ENCODE measurements at regions not wholly inside any gene's neighbourhood (a gene's known extent, or its start where the extent isn't known, plus 50 kb on each side); places are given as distances from the start of the nearest gene placed in this dataset.

GRCh38 chr18:78893281-78894032, 86.2 kb upstream of the SALL3 start:
- H3K36me3 Mint-ChIP-seq (ENCODE audit: low read depth) = no peaks in the 10 kb centered on the region
- DNase-seq (no peak), ATAC-seq (no peak)
- ChIA-PET POLR2A (no interaction called here), CTCF (no interaction called here)
- H3K27me3 Mint-ChIP-seq (ENCODE audit: low read depth) = no peaks in the 10 kb centered on the region
- H3K9me3 Mint-ChIP-seq (ENCODE audit: insufficient read depth) = peaks cover 12% of the 10 kb centered on the region
- no peak overlapping the region for H3K4me3 Mint-ChIP-seq
- no peak overlapping the region for H3K27ac Mint-ChIP-seq
- no peaks in the 10 kb centered on the region for H3K4me1 Mint-ChIP-seq (ENCODE audit: low read depth)

GRCh38 chr18:78894033-78894305, 85.6 kb upstream of the SALL3 start:
- no peaks in the 10 kb centered on the region for H3K36me3 Mint-ChIP-seq (ENCODE audit: low read depth)
- DNase-seq (no peak), ATAC-seq (no peak)
- ChIA-PET POLR2A (no interaction called here), CTCF (no interaction called here)
- H3K4me1 Mint-ChIP-seq (ENCODE audit: low read depth) = no peaks in the 10 kb centered on the region
- no peak overlapping the region for H3K4me3 Mint-ChIP-seq
- peaks cover 9% of the 10 kb centered on the region for H3K9me3 Mint-ChIP-seq (ENCODE audit: insufficient read depth)
- H3K27me3 Mint-ChIP-seq (ENCODE audit: low read depth) = no peaks in the 10 kb centered on the region
- no peak overlapping the region for H3K27ac Mint-ChIP-seq

- Mint-ChIP-seq H3K36me3 (ENCODE audit: low read depth) (no peaks in the 10 kb centered on the region), H3K4me1 (ENCODE audit: low read depth) (no peaks in the 10 kb centered on the region), H3K27me3 (ENCODE audit: low read depth) (no peaks in the 10 kb centered on the region), H3K4me3 (no peak overlapping the region), H3K9me3 (ENCODE audit: insufficient read depth) (no peaks in the 10 kb centered on the region), H3K27ac (no peak overlapping the region)
- POLR2A ChIA-PET = interaction anchor here (1.0 kb wide), 1 partner anchor 12 kb away, joined by 4 read pairs; no protein-coding TSS in a partner anchor
- CTCF ChIA-PET = no interaction called here
- ATAC-seq (no peak), DNase-seq (no peak)
Measured at GRCh38 chr18:78895207-78896001, 84.2 kb upstream of the SALL3 start.

GRCh38 chr18:78896111-78896905, 83.3 kb upstream of the SALL3 start:
- ChIA-PET POLR2A (no interaction called here), CTCF (no interaction called here)
- DNase-seq = no peak
- Mint-ChIP-seq H3K4me3 (no peak overlapping the region), H3K36me3 (ENCODE audit: low read depth) (no peaks in the 10 kb centered on the region), H3K9me3 (ENCODE audit: insufficient read depth) (no peaks in the 10 kb centered on the region), H3K27ac (no peak overlapping the region), H3K4me1 (ENCODE audit: low read depth) (no peaks in the 10 kb centered on the region), H3K27me3 (ENCODE audit: low read depth) (no peaks in the 10 kb centered on the region)
- ATAC-seq = no peak

DNA sequence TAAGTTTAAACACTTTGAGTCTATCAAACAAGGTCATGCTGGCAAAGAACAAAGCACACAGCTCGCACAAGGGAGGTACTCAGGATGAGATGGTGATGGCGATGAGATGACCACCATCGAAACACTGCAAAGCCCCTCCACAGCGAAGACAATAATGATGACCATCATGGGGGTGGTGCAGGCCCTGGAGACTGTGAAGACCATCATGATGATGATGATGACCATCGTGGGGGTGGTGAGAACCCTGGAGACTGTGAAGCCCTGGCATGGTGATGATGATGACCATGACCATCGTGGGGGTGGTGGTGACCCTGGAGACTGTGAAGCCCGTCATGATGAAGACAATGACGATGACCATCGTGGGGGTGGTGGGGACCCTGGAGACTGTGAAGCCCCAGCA, 81.6 kb upstream of the SALL3 start:
- no peaks in the 10 kb centered on the region for H3K9me3 Mint-ChIP-seq (ENCODE audit: insufficient read depth)
- H3K36me3 Mint-ChIP-seq (ENCODE audit: low read depth) = no peaks in the 10 kb centered on the region
- no peak for ATAC-seq
- H3K27ac Mint-ChIP-seq = no peak overlapping the region
- no peaks in the 10 kb centered on the region for H3K4me1 Mint-ChIP-seq (ENCODE audit: low read depth)
- CTCF ChIA-PET = no interaction called here
- no peak overlapping the region for H3K4me3 Mint-ChIP-seq
- DNase-seq = no peak
- POLR2A ChIA-PET = no interaction called here
- H3K27me3 Mint-ChIP-seq (ENCODE audit: low read depth) = no peaks in the 10 kb centered on the region

- POLR2A ChIA-PET = no interaction called here
- no peaks in the 10 kb centered on the region for H3K4me1 Mint-ChIP-seq (ENCODE audit: low read depth)
- H3K27me3 Mint-ChIP-seq (ENCODE audit: low read depth) = no peaks in the 10 kb centered on the region
- ATAC-seq = no peak
- no peak for DNase-seq
- H3K9me3 Mint-ChIP-seq (ENCODE audit: insufficient read depth) = no peaks in the 10 kb centered on the region
- no peak overlapping the region for H3K4me3 Mint-ChIP-seq
- CTCF ChIA-PET = no interaction called here
- H3K36me3 Mint-ChIP-seq (ENCODE audit: low read depth) = no peaks in the 10 kb centered on the region
- H3K27ac Mint-ChIP-seq = no peak overlapping the region
Measured at GRCh38 chr18:78898635-78899034, 81.0 kb upstream of the SALL3 start.

- ChIA-PET POLR2A (no interaction called here), CTCF (no interaction called here)
- H3K36me3 Mint-ChIP-seq (ENCODE audit: low read depth) = no peaks in the 10 kb centered on the region
Measured at GRCh38 chr18:78899241-78899640, 80.4 kb upstream of the SALL3 start.

DNA sequence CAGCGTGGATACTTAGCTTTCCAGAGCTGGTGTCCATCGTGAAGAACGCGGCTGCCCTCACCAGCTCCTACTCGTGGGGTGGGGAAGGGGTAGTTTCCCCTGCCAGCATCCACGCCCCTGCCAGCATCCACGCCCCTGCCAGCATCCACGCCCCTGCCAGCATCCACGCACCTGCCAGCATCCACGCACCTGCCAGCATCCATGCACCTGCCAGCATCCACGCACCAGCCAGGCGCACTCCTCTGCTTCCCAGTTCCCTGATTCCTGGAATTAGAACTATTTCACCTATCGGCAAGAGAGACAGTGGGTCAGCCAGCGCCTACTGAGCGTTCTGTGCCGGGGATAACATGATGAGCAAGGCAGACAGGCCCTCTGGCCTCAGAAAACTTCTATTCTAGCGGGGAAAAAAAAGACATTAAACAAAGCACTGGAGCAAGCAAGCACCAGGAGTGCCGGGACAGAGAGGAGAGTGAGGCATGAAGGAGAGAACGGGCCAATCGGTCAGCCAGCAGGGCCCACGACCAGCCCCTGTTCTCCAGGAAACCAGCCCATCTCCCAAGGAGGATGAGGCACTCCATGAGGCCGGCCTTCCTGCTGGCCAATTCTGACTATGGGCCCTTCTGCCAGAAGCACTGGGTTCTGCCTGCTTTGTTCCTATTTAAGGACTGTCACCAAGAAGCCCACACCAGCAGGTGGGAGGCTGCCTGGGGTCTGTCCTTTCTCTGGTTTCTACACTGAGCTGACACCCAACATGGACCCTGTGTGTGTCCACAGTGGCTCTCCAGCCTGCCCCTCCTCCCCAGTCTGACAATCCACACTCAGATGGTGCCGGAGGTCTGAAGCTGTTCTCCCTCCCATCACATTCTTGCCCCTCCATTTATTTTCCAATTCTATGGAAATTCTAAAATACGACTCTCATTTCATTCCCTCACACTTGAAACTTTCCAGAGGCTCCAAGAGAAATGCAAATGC, 78.4 kb upstream of the SALL3 start:
- ChIA-PET CTCF (no interaction called here), POLR2A (no interaction called here)
- Mint-ChIP-seq H3K9me3 (ENCODE audit: insufficient read depth) (no peaks in the 10 kb centered on the region), H3K4me1 (ENCODE audit: low read depth) (no peaks in the 10 kb centered on the region), H3K36me3 (ENCODE audit: low read depth) (no peaks in the 10 kb centered on the region), H3K4me3 (no peak overlapping the region), H3K27me3 (ENCODE audit: low read depth) (no peaks in the 10 kb centered on the region), H3K27ac (no peak overlapping the region)
- ATAC-seq (no peak), DNase-seq (no peak)

More at GRCh38 chr18:78899241-78899640, 80.4 kb upstream of the SALL3 start:
- no peak overlapping the region for H3K4me3 Mint-ChIP-seq
- ATAC-seq (no peak), DNase-seq (no peak)
- no peak overlapping the region for H3K27ac Mint-ChIP-seq
- H3K27me3 Mint-ChIP-seq (ENCODE audit: low read depth) = no peaks in the 10 kb centered on the region
- H3K4me1 Mint-ChIP-seq (ENCODE audit: low read depth) = no peaks in the 10 kb centered on the region
- no peaks in the 10 kb centered on the region for H3K9me3 Mint-ChIP-seq (ENCODE audit: insufficient read depth)

DNA sequence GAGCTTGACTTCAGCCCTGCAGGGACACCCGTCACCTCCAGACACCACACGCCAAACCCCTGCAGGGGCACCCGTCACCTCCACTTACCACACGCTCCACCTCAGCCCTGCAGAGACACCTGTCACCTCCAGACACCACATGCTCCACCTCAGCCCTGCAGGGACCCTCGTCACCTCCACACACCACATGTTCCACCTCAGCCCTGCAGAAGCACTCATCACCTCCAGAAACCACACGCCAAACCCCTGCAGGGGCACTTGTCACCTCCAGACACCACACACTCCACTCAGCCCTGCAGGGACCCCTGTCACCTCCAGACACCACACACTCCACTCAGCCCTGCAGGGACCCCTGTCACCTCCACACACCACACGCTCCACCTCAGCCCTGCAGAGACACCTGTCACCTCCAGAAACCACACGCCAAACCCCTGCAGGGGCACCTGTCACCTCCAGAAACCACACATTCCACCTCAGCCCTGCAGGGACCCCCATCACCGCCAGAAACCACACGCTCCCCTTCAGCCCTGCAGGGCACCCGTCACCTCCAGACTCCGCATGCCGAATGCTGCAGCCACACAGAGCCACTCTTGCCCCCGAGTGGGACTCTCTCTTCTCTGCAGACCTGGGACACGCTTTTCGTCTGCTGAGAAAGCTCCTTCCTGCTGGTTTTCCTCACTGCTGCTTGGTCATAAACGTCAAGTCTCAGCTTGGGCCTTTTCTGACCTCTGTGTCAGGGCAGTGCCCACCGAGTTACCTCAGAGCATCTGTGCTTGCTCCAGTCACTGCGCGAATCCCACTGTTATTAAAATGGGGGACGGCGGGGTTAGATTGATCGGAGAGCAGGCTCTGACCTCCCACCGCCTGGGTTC, 77.5 kb upstream of the SALL3 start:
- ChIA-PET CTCF (no interaction called here), POLR2A (no interaction called here)
- ATAC-seq = no peak
- no peak overlapping the region for H3K27ac Mint-ChIP-seq
- H3K4me1 Mint-ChIP-seq (ENCODE audit: low read depth) = no peaks in the 10 kb centered on the region
- H3K36me3 Mint-ChIP-seq (ENCODE audit: low read depth) = no peaks in the 10 kb centered on the region
- no peaks in the 10 kb centered on the region for H3K27me3 Mint-ChIP-seq (ENCODE audit: low read depth)
- H3K9me3 Mint-ChIP-seq (ENCODE audit: insufficient read depth) = no peaks in the 10 kb centered on the region
- no peak overlapping the region for H3K4me3 Mint-ChIP-seq
- DNase-seq = no peak

DNA sequence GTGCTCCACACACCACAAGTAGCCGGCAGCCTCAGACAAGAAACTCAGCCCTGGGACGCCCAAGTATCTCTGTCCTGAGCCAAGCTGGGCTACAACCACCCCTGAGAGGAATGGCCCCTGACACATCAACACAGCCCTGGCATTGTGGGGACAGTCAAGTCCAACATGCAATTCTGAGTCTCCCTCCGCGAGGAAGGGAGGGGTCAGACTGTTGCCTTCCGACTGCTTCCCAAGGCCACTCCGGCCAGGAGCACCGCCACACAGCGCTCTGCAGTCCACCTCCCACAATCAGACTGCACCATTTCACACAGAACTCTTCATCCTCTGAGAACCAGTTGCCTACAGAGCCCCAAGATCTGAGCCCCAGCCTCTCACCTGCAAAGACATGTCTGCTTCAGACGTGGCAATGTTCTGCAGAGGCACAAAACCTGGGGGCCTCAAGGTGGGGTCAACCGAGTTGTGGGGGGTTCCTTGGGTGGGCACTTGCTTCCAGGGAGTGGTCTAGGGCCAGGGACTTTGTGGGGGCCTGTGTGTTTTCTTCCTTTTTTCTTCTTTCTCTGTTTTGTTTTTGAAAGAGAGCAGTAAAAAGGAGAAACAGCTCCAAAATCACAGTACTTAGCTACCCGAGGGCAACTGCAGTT, 76.7 kb upstream of the SALL3 start:
- DNase-seq (no peak), ATAC-seq (no peak)
- CTCF ChIA-PET = no interaction called here
- Mint-ChIP-seq H3K27me3 (ENCODE audit: low read depth) (no peaks in the 10 kb centered on the region), H3K27ac (no peak overlapping the region), H3K9me3 (ENCODE audit: insufficient read depth) (no peaks in the 10 kb centered on the region), H3K4me3 (no peak overlapping the region), H3K4me1 (ENCODE audit: low read depth) (no peaks in the 10 kb centered on the region), H3K36me3 (ENCODE audit: low read depth) (no peaks in the 10 kb centered on the region)
- POLR2A ChIA-PET = no interaction called here

Data from activated CD8-positive, alpha-beta T cell treated with anti-CD3 and anti-CD28 coated beads, Interleukin-2, amount 10 ng/mL, durations not matched to agents 7 days and 5 days (primary cell).